ENCODE measurements at regions not wholly inside any gene's neighbourhood (a gene's known extent, or its start where the extent isn't known, plus 50 kb on each side); places are given as distances from the start of the nearest gene placed in this dataset.

DNA sequence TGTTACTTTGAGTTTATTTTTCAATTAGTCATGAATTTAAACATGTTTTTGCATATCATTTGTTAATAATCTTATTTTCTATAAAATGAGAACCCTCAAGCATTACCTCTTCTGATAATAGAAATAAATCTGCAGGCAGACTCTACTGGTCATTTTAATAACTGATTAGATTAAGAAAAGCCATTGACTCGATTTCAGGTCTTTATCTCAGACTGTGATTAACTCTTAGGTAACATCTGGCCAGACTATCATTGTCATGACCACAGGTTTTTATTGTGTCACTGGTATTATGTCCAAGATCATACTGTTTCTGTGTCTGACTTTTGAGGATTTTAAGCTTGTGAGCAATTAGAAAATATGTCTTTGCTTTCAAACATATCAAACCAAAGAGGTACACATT lies 83.6 kb upstream of the SLC13A1 start:
- TF ChIP-seq, protein P1, sequence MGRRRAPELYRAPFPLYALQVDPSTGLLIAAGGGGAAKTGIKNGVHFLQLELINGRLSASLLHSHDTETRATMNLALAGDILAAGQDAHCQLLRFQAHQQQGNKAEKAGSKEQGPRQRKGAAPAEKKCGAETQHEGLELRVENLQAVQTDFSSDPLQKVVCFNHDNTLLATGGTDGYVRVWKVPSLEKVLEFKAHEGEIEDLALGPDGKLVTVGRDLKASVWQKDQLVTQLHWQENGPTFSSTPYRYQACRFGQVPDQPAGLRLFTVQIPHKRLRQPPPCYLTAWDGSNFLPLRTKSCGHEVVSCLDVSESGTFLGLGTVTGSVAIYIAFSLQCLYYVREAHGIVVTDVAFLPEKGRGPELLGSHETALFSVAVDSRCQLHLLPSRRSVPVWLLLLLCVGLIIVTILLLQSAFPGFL (CRISPR knock-in tag; IDR thresholded peaks at IDR 0.05), result no peak
- TF ChIP-seq SMAD3 (CRISPR knock-in tag; conservative IDR thresholded peaks at IDR 0.05) (no peak), NFIX (CRISPR knock-in tag; IDR thresholded peaks at IDR 0.05; ENCODE audit: low read depth) (no peak)
- ChIA-PET CTCF (ENCODE audit: low intra/inter-chr PET ratio) (no interaction called here), POLR2A (no interaction called here)
- ATAC-seq (no peak), DNase-seq (ENCODE audit: extremely low read depth in 1 of 4, low spot score in 3 of 4) (no peak), FAIRE-seq (no peak)
- intact Hi-C loops (cut with micrococcal nuclease), result no loop called here
- H3K27me3 ChIP-seq (ENCODE audit: control insufficient read depth in 2 of 2, insufficient read depth in 2 of 2, low read length in 2 of 2), result no peaks in the 10 kb centered on the region
- no peaks in the 10 kb centered on the region for H3K79me2 ChIP-seq (ENCODE audit: control insufficient read depth, insufficient read depth, low read length)
- no peaks in the 10 kb centered on the region for H3K9me1 ChIP-seq (ENCODE audit: control insufficient read depth, insufficient read depth, low read length)
- peaks cover 2% of the 10 kb centered on the region; the same call in 1 of the 2 replicates for H3K9me3 ChIP-seq (replicated peaks; ENCODE audit: control insufficient read depth, insufficient read depth, low read depth, low read length)
- in situ Hi-C loops (cut with MboI), result no loop called here
- H3K4me3 ChIP-seq, result no peak overlapping the region
- no peaks in the 10 kb centered on the region for H3K4me1 ChIP-seq (replicated peaks in 1 of 2; ENCODE audit: control insufficient read depth in 2 of 2, insufficient read depth in 2 of 2, low read length in 2 of 2)
- H3K27ac ChIP-seq (ENCODE audit: extremely low read depth, low read depth, low read length), result no peak overlapping the region
- H3K4me2 ChIP-seq (ENCODE audit: insufficient read depth, low read length), result no peak overlapping the region
- H4K20me1 ChIP-seq (replicated peaks; ENCODE audit: control insufficient read depth, insufficient read depth, low read length), result no peaks in the 10 kb centered on the region
- no TSS peak for BruUV-seq (replicated peaks)
- no peaks in the 10 kb centered on the region for H3K36me3 ChIP-seq (ENCODE audit: control insufficient read depth, insufficient read depth, low read length)
- no peak overlapping the region for H2AFZ ChIP-seq (ENCODE audit: low read depth, low read length)
- H3K9ac ChIP-seq (ENCODE audit: insufficient read depth in 1 of 2, low read depth in 2 of 2, low read length in 2 of 2), result no peak overlapping the region
- WGBS (ENCODE audit: insufficient coverage, low coverage, missing lambda C conversion rate), result 0% methylated on average over 1 of the region's 1 CpG

DNA sequence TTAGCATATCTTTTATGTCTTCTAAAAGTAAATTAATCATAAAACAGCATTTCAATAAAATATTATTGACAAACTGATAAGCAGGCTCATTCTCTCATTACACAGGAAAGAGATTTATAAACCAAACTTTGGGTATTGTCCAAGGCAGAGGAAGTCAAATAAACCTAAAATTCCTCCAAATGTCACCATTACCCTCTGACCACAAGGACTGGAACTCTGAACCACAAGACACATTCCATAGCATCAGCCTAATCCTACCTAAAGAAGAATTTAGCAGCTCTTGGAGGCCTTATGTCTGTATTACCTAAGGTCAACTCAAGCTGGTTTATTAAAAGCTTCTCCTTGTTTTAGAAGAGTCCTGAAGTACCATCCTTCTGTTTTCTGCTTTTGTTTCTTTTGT lies 82.4 kb upstream of the SLC13A1 start:
- ChIA-PET POLR2A (no interaction called here), CTCF (ENCODE audit: low intra/inter-chr PET ratio) (no interaction called here)
- H3K79me2 ChIP-seq (ENCODE audit: control insufficient read depth, insufficient read depth, low read length), result no peaks in the 10 kb centered on the region
- ATAC-seq (no peak), DNase-seq (ENCODE audit: extremely low read depth in 1 of 4, low spot score in 3 of 4) (no peak), FAIRE-seq (no peak)
- H3K27ac ChIP-seq (ENCODE audit: extremely low read depth, low read depth, low read length), result no peak overlapping the region
- H2AFZ ChIP-seq (ENCODE audit: low read depth, low read length), result no peak overlapping the region
- no peaks in the 10 kb centered on the region for H3K27me3 ChIP-seq (ENCODE audit: control insufficient read depth in 2 of 2, insufficient read depth in 2 of 2, low read length in 2 of 2)
- H3K4me2 ChIP-seq (ENCODE audit: insufficient read depth, low read length), result no peak overlapping the region
- no peaks in the 10 kb centered on the region for H3K36me3 ChIP-seq (ENCODE audit: control insufficient read depth, insufficient read depth, low read length)
- no peaks in the 10 kb centered on the region for H3K9me1 ChIP-seq (ENCODE audit: control insufficient read depth, insufficient read depth, low read length)
- no peak overlapping the region for H3K4me3 ChIP-seq
- H3K4me1 ChIP-seq (replicated peaks in 1 of 2; ENCODE audit: control insufficient read depth in 2 of 2, insufficient read depth in 2 of 2, low read length in 2 of 2), result no peaks in the 10 kb centered on the region
- peaks cover 2% of the 10 kb centered on the region; the same call in 1 of the 2 replicates for H3K9me3 ChIP-seq (replicated peaks; ENCODE audit: control insufficient read depth, insufficient read depth, low read depth, low read length)
- intact Hi-C loops (cut with micrococcal nuclease) (no loop called here), in situ Hi-C loops (cut with MboI) (no loop called here)
- no peaks in the 10 kb centered on the region for H4K20me1 ChIP-seq (replicated peaks; ENCODE audit: control insufficient read depth, insufficient read depth, low read length)
- no TSS peak for BruUV-seq (replicated peaks)
- H3K9ac ChIP-seq (ENCODE audit: insufficient read depth in 1 of 2, low read depth in 2 of 2, low read length in 2 of 2), result no peak overlapping the region
- TF ChIP-seq TFE3 (CRISPR knock-in tag; IDR thresholded peaks at IDR 0.05) (no peak), CBX2 (IDR thresholded peaks at IDR 0.05; ENCODE audit: insufficient read depth, low read length, poor library complexity, severe bottlenecking) (no peak), U2AF1 (optimal IDR thresholded peaks at IDR 0.05; ENCODE audit: low read depth, low read length) (no peak), ELK1 (CRISPR knock-in tag; IDR thresholded peaks at IDR 0.05) (no peak), FOXP4 (CRISPR knock-in tag; IDR thresholded peaks at IDR 0.05; ENCODE audit: borderline replicate concordance) (no peak), ZBTB8A (IDR thresholded peaks at IDR 0.05; ENCODE audit: partially characterized antibody) (no peak)
